ENCODE measurements at regions not wholly inside any gene's neighbourhood (a gene's known extent, or its start where the extent isn't known, plus 50 kb on each side); places are given as distances from the start of the nearest gene placed in this dataset.

DNA sequence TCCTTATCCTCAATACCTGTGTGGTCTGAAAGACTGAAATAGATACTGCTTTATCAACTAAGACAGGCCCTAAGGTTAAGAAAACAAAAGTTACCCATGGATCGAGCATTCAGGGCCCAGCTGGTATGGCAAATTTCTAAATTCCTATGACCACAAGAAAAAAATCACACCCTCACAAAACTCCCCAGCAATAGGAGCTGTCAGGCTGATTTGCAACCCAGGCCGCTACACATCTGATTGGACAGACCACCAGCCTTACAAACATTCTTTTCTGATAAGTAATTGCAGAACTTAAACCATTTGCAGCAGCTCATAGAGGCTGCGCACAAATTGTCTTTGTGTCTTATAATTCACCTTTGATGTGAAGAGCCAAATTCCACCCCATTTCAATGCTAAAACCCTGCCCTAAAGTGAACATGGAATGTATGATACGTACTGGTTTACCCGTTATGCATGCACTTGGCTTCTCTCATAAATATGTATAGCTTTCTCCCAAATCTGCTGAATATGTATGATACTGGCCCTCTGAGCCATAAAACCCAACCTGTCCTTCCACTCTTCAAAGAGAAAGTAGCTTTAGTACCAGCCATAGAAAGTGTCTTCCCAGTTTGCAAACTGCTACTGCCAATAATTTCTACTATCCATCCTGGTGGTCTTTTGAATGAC, 842.5 kb downstream of the GRID1 start:
- Histone ChIP-seq H3F3A (ENCODE audit: low read depth) (no peaks in the 10 kb centered on the region), H3K9me3 (ENCODE audit: insufficient read depth, low read depth, low read length) (no peaks in the 10 kb centered on the region; the same call in 1 of the 2 replicates), H2AFZ (ENCODE audit: low read length) (no peak overlapping the region), H3K4me2 (ENCODE audit: low read depth, low read length, poor library complexity, severe bottlenecking) (no peak overlapping the region), H3K27me3 (ENCODE audit: insufficient read depth, low read length, poor library complexity, severe bottlenecking) (no peaks in the 10 kb centered on the region), H3K9me2 (replicated peaks; ENCODE audit: low read depth, low read length) (no peaks in the 10 kb centered on the region), H3K9ac (ENCODE audit: low read depth, low read length, poor library complexity, severe bottlenecking) (no peak overlapping the region), H3K4me1 (ENCODE audit: insufficient read depth, low read length, poor library complexity, severe bottlenecking) (no peaks in the 10 kb centered on the region), H3K79me2 (ENCODE audit: insufficient read depth, low read length) (no peaks in the 10 kb centered on the region), H3K36me3 (ENCODE audit: insufficient read depth, low read length) (no peaks in the 10 kb centered on the region), H3K4me3 (ENCODE audit: low read length, poor library complexity, severe bottlenecking) (no peak overlapping the region), H4K20me1 (ENCODE audit: insufficient read depth, low read length, poor library complexity, severe bottlenecking) (no peaks in the 10 kb centered on the region)
- TF ChIP-seq EZH2phosphoT487 (IDR thresholded peaks at IDR 0.05; ENCODE audit: borderline replicate concordance), result no peak
- TF ChIP-seq, protein P1, sequence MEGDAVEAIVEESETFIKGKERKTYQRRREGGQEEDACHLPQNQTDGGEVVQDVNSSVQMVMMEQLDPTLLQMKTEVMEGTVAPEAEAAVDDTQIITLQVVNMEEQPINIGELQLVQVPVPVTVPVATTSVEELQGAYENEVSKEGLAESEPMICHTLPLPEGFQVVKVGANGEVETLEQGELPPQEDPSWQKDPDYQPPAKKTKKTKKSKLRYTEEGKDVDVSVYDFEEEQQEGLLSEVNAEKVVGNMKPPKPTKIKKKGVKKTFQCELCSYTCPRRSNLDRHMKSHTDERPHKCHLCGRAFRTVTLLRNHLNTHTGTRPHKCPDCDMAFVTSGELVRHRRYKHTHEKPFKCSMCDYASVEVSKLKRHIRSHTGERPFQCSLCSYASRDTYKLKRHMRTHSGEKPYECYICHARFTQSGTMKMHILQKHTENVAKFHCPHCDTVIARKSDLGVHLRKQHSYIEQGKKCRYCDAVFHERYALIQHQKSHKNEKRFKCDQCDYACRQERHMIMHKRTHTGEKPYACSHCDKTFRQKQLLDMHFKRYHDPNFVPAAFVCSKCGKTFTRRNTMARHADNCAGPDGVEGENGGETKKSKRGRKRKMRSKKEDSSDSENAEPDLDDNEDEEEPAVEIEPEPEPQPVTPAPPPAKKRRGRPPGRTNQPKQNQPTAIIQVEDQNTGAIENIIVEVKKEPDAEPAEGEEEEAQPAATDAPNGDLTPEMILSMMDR (conservative IDR thresholded peaks at IDR 0.05; ENCODE audit: low read length), result no peak

DNA sequence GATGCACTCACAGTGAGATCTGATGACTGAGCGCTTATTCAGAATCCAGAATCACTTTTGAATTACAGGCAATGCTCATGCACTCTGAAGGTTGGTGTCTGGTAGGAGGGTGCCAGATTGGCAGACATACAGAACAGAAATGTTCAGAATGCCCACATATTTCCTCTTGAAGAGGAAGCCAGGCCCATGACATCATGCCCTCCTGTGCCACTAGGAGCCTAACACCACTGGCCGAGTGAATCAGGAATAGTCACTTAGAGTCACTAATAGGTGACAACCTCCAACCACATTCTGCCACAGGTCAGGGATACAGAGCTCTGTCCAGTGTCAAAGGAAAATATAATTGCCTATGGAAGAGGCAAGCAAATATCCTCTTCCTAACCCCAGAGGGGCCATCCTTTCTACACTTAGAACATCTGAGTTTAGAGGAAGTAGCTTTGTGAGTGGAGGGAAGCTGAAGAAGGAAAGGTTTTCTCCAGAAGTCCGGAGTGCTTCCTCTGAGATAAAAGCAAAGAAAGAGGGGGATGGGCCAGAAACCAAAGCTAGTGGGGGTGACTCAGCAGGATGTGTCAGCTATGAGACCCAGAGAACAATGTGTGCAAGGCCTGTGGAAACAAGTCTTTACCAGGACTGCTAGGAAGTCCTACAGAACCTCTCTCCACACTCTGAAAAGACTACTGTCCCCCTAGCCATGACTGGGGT, 838.8 kb downstream of the GRID1 start:
- Histone ChIP-seq H3K9ac (ENCODE audit: low read depth, low read length, poor library complexity, severe bottlenecking) (no peak overlapping the region), H3K4me2 (ENCODE audit: low read depth, low read length, poor library complexity, severe bottlenecking) (no peak overlapping the region), H3K9me3 (ENCODE audit: insufficient read depth, low read depth, low read length) (no peaks in the 10 kb centered on the region; the same call in 1 of the 2 replicates), H3K36me3 (ENCODE audit: insufficient read depth, low read length) (no peaks in the 10 kb centered on the region), H2AFZ (ENCODE audit: low read length) (no peak overlapping the region), H3K9me2 (replicated peaks; ENCODE audit: low read depth, low read length) (no peaks in the 10 kb centered on the region), H3F3A (ENCODE audit: low read depth) (no peaks in the 10 kb centered on the region), H3K4me3 (ENCODE audit: low read length, poor library complexity, severe bottlenecking) (no peak overlapping the region), H3K27me3 (ENCODE audit: insufficient read depth, low read length, poor library complexity, severe bottlenecking) (no peaks in the 10 kb centered on the region), H3K79me2 (ENCODE audit: insufficient read depth, low read length) (no peaks in the 10 kb centered on the region), H4K20me1 (ENCODE audit: insufficient read depth, low read length, poor library complexity, severe bottlenecking) (no peaks in the 10 kb centered on the region), H3K4me1 (ENCODE audit: insufficient read depth, low read length, poor library complexity, severe bottlenecking) (no peaks in the 10 kb centered on the region)
- TF ChIP-seq EZH2phosphoT487 (IDR thresholded peaks at IDR 0.05; ENCODE audit: borderline replicate concordance), result no peak
- TF ChIP-seq, protein P1 (conservative IDR thresholded peaks at IDR 0.05; ENCODE audit: low read length), result no peak

DNA sequence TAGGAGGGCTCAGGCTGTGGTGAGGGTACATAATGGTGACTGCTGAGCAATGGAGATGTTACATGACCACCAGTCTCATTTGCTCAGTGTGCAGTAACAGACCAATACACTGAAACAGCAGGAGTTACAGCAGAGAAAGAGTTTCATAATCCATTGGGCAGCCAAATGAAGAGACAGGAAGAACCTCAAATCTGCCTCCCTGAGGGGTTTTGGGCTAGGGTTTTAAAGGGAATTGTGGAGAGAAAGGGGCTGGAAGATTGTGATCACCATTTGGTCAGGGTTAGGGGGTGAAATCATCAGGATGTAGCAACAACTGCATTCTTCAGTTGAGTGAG, 838.3 kb downstream of the GRID1 start:
- no peak overlapping the region for H2AFZ ChIP-seq (ENCODE audit: low read length)
- no peaks in the 10 kb centered on the region for H3K36me3 ChIP-seq (ENCODE audit: insufficient read depth, low read length)
- no peaks in the 10 kb centered on the region for H4K20me1 ChIP-seq (ENCODE audit: insufficient read depth, low read length, poor library complexity, severe bottlenecking)
- H3K27me3 ChIP-seq (ENCODE audit: insufficient read depth, low read length, poor library complexity, severe bottlenecking), result no peaks in the 10 kb centered on the region
- H3K9me2 ChIP-seq (replicated peaks; ENCODE audit: low read depth, low read length), result no peaks in the 10 kb centered on the region
- no peaks in the 10 kb centered on the region; the same call in 1 of the 2 replicates for H3K9me3 ChIP-seq (ENCODE audit: insufficient read depth, low read depth, low read length)
- H3K4me1 ChIP-seq (ENCODE audit: insufficient read depth, low read length, poor library complexity, severe bottlenecking), result no peaks in the 10 kb centered on the region
- H3K4me2 ChIP-seq (ENCODE audit: low read depth, low read length, poor library complexity, severe bottlenecking), result no peak overlapping the region
- no peaks in the 10 kb centered on the region for H3K79me2 ChIP-seq (ENCODE audit: insufficient read depth, low read length)
- H3F3A ChIP-seq (ENCODE audit: low read depth), result no peaks in the 10 kb centered on the region
- no peak overlapping the region for H3K9ac ChIP-seq (ENCODE audit: low read depth, low read length, poor library complexity, severe bottlenecking)
- TF ChIP-seq, protein P1 (conservative IDR thresholded peaks at IDR 0.05; ENCODE audit: low read length), result no peak
- TF ChIP-seq EZH2phosphoT487 (IDR thresholded peaks at IDR 0.05; ENCODE audit: borderline replicate concordance), result no peak
- no peak overlapping the region for H3K4me3 ChIP-seq (ENCODE audit: low read length, poor library complexity, severe bottlenecking)

All from Loucy (cell line).